WERI-Rb-1 (cell line): ENCODE measurements at regions not wholly inside any gene's neighbourhood (a gene's known extent, or its start where the extent isn't known, plus 50 kb on each side); places are given as distances from the start of the nearest gene placed in this dataset.

Experiments used
- DNase-seq: peaks from one replicate; pipeline ENCODE4 v3.0.0-alpha.2; 2020
- H3K27ac ChIP-seq: fragments of 250-450 bp; sonication (Bioruptor Pico); 2 replicates; pipeline ENCODE4 v1.5.1; 2020; ENCODE audit warnings: mild to moderate bottlenecking, moderate library complexity
- H3K27me3 ChIP-seq: fragments of 250-450 bp; sonication (Bioruptor Pico); 2 replicates; pipeline ENCODE4 v1.5.1; 2021; ENCODE audit warnings: mild to moderate bottlenecking, low read depth, moderate library complexity; ENCODE audit not compliant: insufficient read depth, severe bottlenecking
- H3K36me3 ChIP-seq: fragments of 250-450 bp; sonication (Bioruptor Pico); 2 replicates; pipeline ENCODE4 v1.5.1; 2020; ENCODE audit warnings: mild to moderate bottlenecking, moderate library complexity
- H3K4me3 ChIP-seq: 2 replicates; pipeline ENCODE4 v1.5.1; 2011; ENCODE audit warnings: low read depth, mild to moderate bottlenecking, control low read depth, low read length
- H3K9me3 ChIP-seq: fragments of 250-450 bp; sonication (Bioruptor Pico); 2 replicates; pipeline ENCODE4 v1.5.1; 2021; ENCODE audit warnings: mild to moderate bottlenecking, moderate library complexity; ENCODE audit not compliant: severe bottlenecking
- TF ChIP-seq, protein P1 (sequence below): IDR thresholded peaks from 2 replicates; pipeline ENCODE4 v1.5.1; 2011; ENCODE audit warnings: low read depth, mild to moderate bottlenecking, control low read depth, inconsistent platforms, low read length

DNA sequence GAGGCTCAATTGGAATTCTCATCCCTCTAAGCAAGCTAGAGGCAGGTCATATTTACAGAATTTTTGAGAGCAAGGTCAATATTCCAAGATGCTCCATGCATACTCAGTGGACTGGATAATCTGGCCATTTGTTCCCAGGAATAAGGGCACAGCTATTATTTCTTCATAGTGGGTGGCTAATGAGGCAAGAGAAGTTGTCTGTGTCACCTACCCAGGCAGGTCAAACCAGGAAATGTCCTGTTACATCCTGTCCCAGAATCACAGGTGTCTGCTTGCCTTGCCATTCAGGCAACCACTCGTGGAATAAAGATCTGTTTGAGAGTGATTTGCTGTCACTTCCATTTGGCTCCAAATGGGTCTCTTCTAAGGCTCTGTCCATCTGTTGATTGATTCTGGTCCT lies 85.2 kb upstream of the ZP4 start:
- no peak overlapping the region for H3K27ac ChIP-seq
- no peak for DNase-seq
- no peaks in the 10 kb centered on the region for H3K36me3 ChIP-seq
- no peaks in the 10 kb centered on the region for H3K27me3 ChIP-seq
- TF ChIP-seq, protein P1, sequence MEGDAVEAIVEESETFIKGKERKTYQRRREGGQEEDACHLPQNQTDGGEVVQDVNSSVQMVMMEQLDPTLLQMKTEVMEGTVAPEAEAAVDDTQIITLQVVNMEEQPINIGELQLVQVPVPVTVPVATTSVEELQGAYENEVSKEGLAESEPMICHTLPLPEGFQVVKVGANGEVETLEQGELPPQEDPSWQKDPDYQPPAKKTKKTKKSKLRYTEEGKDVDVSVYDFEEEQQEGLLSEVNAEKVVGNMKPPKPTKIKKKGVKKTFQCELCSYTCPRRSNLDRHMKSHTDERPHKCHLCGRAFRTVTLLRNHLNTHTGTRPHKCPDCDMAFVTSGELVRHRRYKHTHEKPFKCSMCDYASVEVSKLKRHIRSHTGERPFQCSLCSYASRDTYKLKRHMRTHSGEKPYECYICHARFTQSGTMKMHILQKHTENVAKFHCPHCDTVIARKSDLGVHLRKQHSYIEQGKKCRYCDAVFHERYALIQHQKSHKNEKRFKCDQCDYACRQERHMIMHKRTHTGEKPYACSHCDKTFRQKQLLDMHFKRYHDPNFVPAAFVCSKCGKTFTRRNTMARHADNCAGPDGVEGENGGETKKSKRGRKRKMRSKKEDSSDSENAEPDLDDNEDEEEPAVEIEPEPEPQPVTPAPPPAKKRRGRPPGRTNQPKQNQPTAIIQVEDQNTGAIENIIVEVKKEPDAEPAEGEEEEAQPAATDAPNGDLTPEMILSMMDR, result no peak
- no peak overlapping the region for H3K4me3 ChIP-seq
- H3K9me3 ChIP-seq, result no peaks in the 10 kb centered on the region

DNA sequence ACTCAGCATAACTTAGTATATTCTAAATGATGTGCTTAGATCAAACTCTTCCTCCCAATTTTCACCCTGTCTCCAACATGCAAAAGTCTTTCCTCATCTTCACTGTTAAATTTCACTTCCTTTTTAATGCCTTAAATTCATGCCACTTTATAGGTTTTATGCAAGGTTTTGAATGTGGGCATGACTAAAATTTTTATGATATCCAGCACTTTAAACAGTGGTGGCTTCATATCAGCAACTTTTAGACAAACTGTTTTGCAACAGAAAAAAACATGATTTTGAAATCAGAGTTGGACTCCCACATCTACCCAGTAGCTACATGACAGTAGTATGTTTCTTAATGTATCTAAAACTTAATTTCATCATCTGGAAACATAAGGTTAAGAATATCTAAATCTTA lies 84.7 kb upstream of the ZP4 start:
- Histone ChIP-seq H3K36me3 (no peaks in the 10 kb centered on the region), H3K27me3 (no peaks in the 10 kb centered on the region), H3K4me3 (no peak overlapping the region), H3K27ac (no peak overlapping the region), H3K9me3 (no peaks in the 10 kb centered on the region)
- no peak for DNase-seq
- TF ChIP-seq, protein P1, result no peak

DNA sequence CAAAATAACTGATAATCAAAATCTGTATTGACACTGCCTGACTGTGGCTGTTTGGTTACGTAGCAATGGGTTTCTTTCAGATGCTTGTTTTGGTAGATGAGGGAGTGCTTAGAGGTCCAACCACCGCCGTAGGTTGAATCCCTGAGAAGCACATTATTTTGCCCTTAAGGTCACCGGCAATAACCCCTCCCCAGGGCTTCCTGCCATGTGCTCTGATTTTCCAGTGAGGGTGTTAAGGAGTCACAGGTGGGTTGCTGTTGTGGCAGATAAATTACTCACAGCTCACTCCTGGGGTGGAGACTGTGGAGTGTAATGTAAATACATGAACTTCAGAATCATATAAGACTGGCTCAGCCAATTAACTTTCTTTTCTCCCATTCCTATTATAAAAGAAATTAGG lies 81.5 kb upstream of the ZP4 start:
- Histone ChIP-seq H3K27me3 (no peaks in the 10 kb centered on the region), H3K9me3 (no peaks in the 10 kb centered on the region), H3K4me3 (no peak overlapping the region), H3K27ac (no peak overlapping the region), H3K36me3 (no peaks in the 10 kb centered on the region)
- TF ChIP-seq, protein P1, result no peak
- no peak for DNase-seq

DNA sequence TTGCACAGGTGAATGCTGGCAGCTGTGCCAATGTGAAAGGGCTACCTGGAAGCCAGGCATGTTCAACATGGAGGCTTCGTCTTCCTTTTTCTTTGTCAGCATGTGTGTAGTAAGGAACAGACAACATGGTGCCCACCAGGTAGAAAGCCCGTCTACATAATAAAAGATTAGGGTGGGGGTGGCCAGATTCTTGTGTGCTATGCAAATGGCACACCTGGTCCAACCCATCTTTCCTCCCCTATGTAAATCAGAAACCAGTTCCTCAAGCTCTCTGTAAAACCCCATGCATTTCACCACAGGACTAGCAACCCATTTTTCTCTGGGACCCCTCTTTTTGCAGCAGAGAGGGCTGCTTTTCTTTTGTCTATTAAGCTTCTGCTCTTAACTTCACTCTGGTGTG lies 72.3 kb upstream of the ZP4 start:
- TF ChIP-seq, protein P1, result no peak
- Histone ChIP-seq H3K9me3 (no peaks in the 10 kb centered on the region), H3K27me3 (no peaks in the 10 kb centered on the region), H3K36me3 (no peaks in the 10 kb centered on the region), H3K4me3 (no peak overlapping the region), H3K27ac (no peak overlapping the region)
- no peak for DNase-seq

DNA sequence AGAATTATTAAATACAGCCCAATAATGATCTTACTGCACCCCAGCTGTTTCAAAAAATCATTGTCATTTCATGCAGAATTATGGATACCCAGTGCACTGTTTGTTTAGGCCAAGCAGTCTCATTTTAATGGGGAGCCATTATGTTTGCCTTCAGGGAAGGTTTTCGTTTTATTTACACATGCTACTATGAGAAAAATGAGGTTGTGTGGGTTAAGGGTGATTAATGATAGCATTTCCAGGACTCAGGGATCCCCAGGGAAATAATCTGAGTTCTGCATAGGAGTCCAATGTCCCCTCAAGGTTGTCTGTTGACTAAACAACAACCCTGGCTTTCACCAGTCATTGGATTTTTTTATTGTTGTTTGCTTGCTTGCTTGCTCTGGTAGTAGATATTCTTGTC lies 71.0 kb upstream of the ZP4 start:
- no peak overlapping the region for H3K4me3 ChIP-seq
- H3K9me3 ChIP-seq, result no peaks in the 10 kb centered on the region
- no peak for DNase-seq
- TF ChIP-seq, protein P1, result no peak
- no peak overlapping the region for H3K27ac ChIP-seq
- H3K27me3 ChIP-seq, result no peaks in the 10 kb centered on the region
- no peaks in the 10 kb centered on the region for H3K36me3 ChIP-seq

DNA sequence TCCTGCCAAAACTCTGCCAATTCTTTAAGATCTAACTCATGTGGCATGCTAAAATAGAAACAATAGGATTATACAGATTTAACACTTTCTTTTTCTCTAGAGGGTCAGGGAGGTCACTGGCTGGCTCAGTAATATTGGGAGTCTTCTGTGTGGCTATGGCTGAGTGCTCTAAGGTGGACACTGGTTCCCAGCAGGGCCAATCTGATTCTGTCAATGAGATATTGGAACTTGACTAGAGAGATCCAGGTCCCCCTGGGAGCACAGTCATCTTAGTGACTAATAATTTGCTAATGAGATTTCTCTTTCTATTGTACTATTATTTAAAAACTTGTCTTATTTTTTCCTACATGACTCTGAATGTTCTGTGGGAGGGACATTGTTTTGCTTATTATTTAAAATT lies 69.1 kb upstream of the ZP4 start:
- H3K27ac ChIP-seq, result no peak overlapping the region
- TF ChIP-seq, protein P1, result no peak
- no peaks in the 10 kb centered on the region for H3K9me3 ChIP-seq
- no peak overlapping the region for H3K4me3 ChIP-seq
- no peaks in the 10 kb centered on the region for H3K36me3 ChIP-seq
- no peak for DNase-seq
- no peaks in the 10 kb centered on the region for H3K27me3 ChIP-seq
